HG02884 (cell line): ENCODE measurements at regions not wholly inside any gene's neighbourhood (a gene's known extent, or its start where the extent isn't known, plus 50 kb on each side); places are given as distances from the start of the nearest gene placed in this dataset.

ENCODE experiments used
- ATAC-seq: cut with Tn5 transposase; IDR thresholded peaks from one replicate; pipeline ENCODE4 v1.9.1; 2021; ENCODE audit warnings: mild to moderate bottlenecking, moderate library complexity; ENCODE audit not compliant: unreplicated experiment

DNA sequence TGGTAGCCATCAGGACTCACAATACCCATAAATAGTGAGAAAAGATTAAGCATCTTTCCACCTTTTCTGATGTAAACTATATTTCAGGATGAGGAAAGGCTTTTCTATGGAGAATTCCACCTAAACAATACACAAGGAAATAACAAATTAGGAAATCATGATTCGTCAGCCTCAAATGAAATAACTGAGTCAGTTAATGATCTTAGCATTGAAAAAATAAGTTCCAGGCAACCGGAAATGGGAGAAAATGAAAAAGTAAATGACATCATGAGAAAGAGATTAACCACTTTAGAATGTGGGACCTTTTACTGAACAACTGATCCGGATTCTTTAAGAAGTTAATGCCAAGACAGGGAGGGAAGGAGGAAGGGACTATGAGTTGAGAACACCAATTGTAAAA lies 742.3 kb downstream of the TNS3 start:
- no peak for ATAC-seq

DNA sequence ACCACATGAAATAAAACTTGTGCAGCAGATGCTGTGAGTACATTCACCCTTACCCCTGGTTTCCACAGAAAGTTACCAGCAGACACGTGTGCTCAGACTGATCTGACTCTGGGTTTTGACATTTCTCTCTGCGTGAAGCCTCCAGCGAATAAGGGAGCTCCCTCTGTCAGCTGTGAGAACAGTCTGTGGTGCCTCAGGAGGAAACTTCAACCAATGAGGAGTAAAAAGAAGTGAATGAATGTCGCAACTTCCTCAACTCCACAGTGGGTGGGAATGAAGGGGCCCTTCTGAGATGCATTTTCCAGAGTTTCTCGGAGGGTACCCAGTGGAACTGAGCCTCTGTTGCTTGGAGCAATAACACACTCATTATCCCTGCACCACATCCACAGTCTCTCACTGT lies 743.4 kb downstream of the TNS3 start:
- ATAC-seq = no peak

DNA sequence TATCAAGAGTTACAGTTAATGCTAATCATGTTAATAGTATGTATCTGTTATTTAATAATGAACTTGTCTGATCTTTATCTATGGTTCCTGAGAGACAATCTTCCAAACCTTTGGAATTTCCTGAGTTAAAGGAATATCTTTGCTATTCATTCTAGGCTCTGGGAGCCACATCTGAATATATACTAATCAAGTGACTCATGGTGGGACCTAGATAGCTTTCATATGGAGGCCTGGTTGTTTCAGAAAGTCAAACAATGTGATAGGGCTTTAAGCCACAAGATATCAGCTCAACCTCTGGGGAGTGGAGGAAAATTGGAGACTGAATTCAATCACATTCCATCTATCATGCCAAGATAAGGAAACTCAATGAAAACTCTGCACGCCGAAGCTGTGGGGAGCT lies 746.4 kb downstream of the TNS3 start:
- ATAC-seq = no peak

DNA sequence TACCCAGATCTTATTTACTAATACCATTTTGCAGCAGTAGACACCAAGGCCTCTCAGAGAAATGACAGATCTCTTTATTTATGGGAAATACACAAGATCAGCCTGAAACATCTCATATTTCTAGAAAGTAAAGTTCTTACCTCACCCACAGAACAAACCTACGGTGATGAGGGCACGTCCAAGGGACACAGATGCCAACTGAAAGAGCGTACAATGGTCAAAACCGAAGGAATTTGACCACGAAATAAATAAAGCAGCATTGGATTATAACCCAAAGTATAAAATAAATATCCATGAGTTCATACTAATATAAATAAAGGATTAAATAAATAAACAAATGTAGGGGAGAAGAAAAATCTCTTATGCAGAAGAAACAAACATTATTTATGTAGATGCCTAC lies 747.0 kb downstream of the TNS3 start:
- ATAC-seq = no peak

DNA sequence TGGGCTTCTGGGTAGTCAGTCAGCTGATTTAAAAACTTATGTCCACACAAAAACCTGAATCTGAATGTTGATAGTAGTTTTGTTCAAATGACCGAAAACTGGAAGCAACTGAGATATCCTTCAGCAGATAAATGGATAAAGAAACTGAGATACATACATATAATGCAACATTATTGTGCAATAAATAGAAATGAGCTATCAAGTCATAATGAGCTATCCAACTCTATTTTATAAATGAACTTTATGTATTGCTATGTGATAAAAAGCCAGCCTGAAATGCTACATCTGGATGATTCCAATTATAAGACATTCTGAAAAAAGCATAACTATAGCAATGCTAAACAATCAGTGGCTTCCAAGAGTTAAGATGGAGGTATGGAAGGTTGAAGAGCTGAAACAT lies 748.7 kb downstream of the TNS3 start:
- no peak for ATAC-seq

DNA sequence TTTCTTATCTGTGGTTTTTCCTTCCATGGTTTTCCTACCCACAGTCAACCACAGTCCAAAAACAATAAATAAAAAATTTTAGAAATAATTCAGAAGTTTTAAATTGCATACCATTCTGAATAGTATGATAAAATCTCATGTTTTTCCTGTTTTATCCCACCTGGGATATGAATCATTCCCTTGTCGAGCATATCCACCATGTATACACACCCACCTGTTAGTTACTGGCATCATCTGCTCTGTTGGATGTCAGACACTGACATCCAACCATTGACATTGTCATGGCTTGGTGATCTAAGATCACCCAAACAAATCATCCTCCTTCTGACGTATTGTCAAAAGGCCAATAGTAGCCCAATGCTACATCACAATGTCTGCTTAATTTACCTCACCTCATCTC lies 749.8 kb downstream of the TNS3 start:
- ATAC-seq = no peak

DNA sequence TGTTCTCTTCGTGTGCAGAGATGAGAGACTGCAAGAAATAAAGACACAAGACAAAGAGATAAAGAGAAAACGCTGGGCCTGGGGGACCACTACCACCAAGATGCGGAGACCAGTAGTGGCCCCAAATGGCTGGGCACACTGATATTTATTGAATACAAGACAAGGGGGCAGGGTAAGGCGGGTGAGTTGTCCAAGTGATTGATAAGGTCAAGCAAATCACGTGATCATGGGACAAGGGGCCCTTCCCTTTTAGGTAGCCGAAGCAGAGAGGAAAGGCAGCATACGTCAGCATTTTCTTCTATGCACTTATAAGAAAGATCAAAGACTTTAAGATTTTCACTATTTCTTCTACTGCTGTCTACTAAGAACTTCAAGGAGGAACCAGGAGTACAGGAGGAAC lies 762.1 kb downstream of the TNS3 start:
- no peak for ATAC-seq

DNA sequence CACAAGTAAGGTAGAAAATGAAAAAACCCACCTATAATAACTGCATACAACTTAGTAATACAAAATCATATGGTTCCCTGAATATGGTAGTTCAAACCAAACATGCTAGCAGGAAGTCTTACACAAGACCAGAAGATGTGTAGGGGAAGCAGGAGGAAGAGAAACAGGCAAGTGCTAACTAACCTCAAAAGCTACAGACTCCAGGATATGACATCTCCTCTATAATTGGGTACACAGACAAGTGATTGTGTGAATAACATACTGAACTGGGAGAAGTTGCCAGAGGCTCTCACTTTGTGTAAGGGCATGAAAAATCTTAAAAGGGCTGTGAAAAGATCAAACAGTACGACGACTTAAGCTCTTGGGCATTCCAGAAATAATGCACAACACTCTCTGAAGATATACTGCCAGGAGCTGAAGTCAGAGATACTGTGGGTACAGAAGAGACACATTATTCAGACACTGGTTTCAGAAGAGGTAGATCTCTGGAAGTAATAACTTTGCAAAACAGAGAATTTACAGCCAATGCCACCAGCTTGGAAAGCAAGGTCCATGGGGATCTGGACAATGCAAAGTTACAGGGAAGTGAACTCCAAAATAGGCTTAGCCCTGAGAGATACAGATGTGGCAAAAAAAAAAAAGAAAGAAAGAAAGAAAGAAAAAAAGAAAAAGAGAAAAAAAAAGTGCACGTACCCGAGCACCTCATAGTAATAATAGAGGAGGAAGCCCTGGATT lies 767.2 kb downstream of the TNS3 start:
- no peak for ATAC-seq

DNA sequence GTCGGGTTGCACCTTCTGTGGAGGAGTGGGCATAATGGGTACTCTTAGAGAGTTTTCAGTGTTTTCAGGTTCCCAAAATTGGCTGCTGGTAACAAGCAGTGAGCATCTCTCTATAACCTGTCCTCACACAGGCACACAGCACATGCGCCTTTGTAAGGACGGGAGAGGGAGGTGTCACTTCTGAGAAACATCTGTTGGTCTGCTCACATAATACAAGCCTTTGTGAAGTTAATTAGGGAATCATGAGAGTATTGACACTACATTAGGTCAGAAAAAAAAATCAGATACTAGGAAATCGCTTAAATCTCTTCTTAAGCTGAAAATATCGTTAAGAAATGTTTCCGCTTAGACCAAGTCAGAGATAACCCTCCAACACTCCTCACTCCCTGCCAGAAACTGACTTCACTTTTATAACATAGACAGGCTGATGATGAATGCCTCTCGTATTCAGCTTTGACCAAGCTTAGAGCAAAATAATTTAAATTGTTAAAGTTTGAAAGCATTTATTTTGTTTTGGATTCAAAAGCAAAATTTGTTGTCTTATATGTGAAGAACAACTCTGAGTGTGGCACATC lies 769.7 kb downstream of the TNS3 start:
- ATAC-seq = no peak

DNA sequence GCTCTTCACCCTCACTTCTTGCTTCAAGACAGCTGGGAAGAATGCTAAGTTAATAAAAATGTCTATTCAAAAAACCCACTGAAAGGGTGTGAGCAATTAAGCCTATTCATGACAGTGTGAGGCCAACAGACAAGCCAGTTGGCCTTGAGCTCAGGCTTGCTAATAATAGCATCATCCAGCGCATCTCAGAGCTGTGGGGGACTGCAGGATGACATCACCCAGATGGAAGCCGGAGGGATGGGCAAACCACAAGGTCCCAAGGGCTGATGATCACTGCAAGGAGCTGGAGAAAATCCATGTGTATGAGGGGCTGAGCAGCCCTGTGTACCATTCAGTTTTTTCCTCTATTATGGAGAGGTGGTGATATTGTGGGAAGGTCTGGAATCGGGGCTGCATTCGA lies 770.4 kb downstream of the TNS3 start:
- ATAC-seq = no peak

DNA sequence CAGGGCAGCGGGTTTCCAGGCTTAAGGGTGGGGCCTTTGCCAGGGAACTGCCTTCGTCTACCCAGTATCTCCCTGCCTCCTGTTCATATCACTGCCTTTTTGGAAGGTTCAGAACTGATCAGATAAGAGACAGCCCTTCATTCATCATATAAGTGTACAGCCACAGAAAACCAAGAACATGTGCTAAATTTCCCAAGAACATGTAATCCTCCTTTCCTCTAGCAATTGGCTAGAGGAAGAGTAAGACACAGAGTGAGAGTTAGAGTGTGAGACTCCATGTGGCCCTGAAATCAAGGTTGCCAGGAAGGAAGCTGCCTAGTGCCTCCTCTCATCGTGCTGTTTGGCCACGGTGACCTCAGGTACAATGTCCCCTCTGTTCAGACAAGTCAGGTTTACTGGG lies 770.9 kb downstream of the TNS3 start:
- no peak for ATAC-seq

DNA sequence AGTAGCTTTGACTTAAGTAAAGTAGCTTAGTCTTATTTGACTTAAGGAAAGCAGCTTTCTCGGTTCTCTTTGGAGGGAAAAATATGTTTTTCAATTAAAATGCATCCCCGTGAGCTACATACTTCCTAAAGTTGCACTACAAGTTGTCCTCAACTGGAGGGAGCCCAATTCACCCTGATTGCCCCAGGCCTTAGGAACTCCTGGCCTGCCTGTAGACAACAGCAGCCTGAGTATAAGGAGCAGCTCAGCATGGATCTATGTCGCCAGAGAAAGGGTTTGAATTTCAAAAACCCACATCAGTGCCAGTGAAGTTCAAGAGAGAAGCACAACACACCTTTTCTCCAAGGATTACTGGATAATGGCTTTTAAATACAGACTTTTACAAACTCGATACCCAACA lies 772.0 kb downstream of the TNS3 start:
- no peak for ATAC-seq

DNA sequence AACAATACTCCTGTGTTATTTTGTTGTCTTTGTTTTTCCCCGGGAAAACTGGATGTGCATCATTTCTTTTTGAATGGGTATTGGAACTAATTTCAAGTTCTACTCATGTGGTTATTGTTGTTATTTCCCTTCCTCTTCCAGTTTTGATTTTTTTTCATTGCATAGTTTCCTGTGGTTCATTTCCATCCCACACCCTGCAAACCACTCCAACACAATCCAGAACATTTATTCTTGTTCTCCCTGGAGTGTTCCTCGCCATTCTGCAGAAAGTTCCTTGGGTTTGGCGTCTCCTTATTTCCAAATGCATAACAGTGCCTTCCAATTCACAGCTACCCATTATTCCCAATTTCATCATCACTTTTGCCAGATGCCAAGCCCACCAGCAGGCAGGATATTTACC lies 775.1 kb downstream of the TNS3 start:
- no peak for ATAC-seq

DNA sequence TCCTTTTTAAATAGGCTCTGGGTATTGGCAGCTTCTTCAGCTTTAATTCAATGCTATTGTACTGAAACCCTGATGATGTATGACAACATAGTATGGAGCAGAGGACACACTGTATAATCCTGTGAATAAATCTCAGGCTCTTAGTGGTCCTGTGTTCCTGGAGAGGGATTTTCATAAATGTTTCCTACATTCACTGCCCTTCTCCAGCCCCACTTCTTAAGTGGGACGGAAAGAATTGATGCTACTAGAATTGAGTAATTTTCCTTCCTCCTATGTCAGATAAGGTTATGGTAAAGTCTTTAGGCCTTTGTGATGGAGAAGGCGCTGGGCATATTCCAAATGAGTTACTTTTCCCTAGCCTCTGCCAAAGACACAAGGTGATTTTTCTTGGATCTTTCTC lies 779.4 kb downstream of the TNS3 start:
- ATAC-seq = no peak

DNA sequence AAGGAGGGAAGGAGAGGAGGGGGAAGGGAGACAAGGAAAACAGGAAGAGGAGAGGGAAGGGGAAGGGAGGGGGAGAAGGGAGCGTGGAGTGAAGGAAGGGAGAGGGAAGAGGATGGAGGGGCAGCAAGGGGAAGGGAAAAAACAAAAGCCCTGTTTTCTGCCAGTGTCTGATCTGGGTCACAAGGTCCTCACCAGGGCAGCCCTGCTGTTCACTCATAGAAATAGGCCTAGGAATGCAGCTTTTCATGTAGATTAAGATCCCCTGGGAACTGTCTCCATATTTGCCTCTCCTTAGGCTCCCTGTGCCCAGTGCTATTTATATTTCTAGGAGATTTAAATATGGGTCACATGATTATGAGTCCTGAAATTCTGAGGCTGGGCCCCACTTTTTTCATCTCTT lies 790.7 kb downstream of the TNS3 start:
- no peak for ATAC-seq

DNA sequence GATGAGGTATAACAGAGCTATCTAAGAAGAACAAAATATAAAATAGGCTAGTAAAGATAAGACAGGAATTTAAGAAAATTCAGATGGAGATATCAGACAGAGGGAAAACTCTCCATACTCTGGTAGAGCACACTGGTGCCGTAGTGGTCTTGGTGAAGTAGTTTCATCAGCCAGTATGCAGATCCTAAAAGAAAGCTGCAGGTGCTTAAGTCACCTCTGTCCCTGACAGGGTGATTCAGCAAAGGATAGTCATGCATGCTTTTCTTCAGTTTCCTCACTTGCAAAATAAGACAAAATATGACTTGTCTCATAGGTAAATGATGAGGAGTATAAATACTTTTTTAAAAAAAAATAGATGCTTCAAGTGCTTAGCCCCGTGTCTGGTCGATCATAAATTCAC lies 794.9 kb downstream of the TNS3 start:
- no peak for ATAC-seq

DNA sequence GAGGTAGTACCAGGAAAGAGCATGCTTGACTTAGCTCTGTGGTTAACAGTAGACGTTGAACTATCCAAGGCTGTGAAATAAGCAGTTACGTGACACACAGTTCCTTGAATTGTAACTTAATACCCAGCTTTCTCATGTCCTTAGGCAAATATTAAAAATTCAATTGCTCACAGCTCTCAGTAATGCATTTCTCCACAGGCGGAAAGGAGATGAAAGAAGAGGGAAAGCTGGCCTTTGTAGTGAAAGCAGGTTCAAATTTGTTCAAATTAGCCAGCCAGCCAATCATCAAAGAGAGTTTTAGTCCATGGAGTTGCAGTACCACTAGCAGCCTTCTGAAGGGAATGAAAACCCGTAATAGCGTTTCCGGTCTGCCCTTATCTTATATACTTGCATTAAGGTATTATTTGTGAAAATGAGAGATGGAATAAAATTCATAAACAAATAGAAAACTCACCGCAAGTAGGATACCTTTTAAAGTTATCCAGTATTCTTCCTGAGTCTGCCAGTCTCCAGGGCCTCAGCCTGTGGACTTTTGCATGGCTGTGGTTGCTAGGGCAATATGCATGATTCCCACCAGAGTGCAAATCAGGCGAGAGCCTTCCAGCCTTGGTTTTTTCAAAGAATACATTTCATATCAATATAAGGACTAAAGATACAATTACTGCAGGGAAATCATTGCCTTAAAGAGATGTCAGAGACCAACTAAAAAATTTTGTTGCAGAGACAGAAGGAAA lies 795.5 kb downstream of the TNS3 start:
- ATAC-seq = no peak

DNA sequence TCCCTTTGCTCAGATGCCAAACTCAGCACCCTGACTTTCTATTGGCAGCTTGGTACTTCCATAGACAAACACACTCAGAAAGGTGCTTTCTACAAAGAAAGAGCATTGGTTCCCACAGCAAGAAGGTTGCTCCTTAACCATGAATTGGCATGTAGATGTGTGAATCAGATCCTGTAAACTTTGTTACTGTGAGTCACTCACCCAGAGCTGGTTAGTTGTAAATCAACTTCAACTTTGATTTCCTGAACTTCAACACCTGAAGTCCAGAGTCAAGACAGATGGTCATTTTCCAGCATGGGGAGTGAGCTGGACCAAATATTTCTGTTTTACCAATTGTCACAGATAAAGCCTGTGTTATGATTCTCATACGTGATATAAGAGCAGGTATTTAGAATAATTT lies 797.2 kb downstream of the TNS3 start:
- no peak for ATAC-seq

DNA sequence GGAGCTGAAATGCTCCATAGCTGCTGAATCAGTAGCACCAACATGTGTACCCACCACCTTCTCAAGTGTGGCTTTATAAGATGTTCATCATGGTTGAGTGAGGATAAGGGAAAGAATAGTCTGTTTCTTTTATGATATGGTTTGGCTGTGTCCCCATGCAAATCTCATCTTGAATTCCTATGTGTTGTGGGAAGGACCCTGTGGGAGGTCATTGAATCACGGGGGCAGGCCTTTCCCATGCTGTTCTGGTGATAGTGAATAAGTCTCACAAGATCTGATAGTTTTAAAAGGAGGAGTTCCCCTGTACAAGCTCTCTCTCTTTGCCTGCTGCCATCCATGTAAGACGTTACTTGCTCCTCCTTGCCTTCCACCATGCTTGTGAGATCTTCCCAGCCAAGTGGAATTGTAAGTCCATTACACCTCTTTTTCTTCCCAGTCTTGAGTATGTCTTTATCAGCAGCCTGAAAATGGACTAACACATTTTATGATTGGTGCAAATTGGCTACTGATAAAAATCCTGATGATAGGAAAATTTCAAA lies 799.9 kb downstream of the TNS3 start:
- ATAC-seq = no peak

DNA sequence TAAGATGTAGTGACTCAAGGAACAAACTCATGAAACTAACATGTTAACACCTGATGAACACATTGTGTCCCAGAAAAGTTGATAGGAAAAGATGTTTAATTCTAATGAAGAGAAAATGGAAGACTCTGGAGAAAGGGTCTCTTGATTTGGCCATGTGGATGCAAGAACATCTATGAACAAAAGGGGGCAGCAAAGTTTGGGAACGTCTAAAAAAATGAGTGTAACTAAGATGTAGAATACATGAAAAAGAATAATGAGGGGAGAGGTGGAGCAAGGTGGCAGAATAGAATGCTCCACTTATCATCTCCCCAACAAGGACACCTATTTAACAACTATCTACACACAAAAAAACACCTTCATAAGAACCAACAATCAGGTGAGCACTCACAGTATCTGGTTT lies 805.1 kb downstream of the TNS3 start:
- no peak for ATAC-seq

DNA sequence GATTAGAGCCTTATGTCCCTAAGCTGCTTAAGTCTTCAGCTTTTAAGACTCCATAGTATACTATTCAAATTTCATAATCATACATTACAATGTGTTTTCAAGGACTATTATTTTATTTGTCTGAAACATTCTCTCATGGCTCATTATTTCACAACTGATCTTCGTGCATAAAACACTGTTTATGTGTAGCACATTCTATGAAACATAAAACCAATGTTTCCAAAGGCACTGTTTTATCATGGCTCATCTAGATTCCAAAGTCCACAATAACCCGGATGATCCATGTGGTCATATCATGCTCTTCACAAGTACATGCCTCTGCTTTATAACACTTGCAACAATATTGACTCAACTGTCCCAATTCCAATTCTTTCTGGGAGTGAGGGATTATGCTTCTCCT lies 806.1 kb downstream of the TNS3 start:
- no peak for ATAC-seq

DNA sequence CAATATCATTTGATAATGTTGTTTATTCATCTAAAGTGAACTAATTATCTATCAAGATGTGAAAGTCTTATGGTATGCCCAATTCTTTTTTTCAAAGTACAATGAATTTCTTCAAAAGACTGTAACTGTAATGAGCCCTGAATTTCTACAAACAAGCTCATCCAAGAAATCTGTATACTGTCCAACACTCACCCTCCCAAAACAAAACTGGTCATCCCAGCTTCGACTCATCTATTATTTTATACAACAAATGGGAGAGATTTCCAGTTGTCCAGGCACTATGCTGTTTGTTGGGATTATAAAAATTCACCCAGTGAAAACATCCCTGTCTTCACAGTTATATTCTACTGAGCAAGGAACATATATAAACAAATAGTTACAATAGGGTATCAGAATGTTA lies 806.9 kb downstream of the TNS3 start:
- no peak for ATAC-seq
